Astrocyte (in vitro differentiated cells and primary cell): ENCODE measurements at regions not wholly inside any gene's neighbourhood (a gene's known extent, or its start where the extent isn't known, plus 50 kb on each side); places are given as distances from the start of the nearest gene placed in this dataset.

ENCODE experiments used
- DNase-seq: peaks from one replicate; pipeline ENCODE4 v3.0.0-alpha.2; 2010; ENCODE audit warnings: low read depth
- FAIRE-seq: peaks from 2 replicates; lab custom pipeline; 2011; peaks lifted over from hg19 to GRCh38; lab: Jason Lieb, UNC
- H2AFZ ChIP-seq: 2 replicates; pipeline ENCODE4 v1.6.0; 2012; ENCODE audit warnings: low read depth, low read length, inconsistent platforms
- H3K27ac ChIP-seq: 2 replicates; pipeline ENCODE4 v1.5.1; 2011; ENCODE audit warnings: low read depth, low read length, inconsistent platforms
- H3K27me3 ChIP-seq: 2 replicates; pipeline ENCODE4 v1.6.0; 2011; ENCODE audit warnings: low read length, inconsistent platforms; ENCODE audit not compliant: insufficient read depth
- H3K36me3 ChIP-seq: 2 replicates; pipeline ENCODE4 v1.5.1; 2011; ENCODE audit warnings: low read length, inconsistent platforms; ENCODE audit not compliant: insufficient read depth
- H3K4me1 ChIP-seq: 2 replicates; pipeline ENCODE4 v1.5.1; 2011; ENCODE audit warnings: low read length, inconsistent platforms; ENCODE audit not compliant: insufficient read depth
- H3K4me2 ChIP-seq: 2 replicates; pipeline ENCODE4 v1.6.0; 2012; ENCODE audit warnings: low read length, inconsistent platforms
- H3K4me3 ChIP-seq: 2 replicates; pipeline ENCODE4 v1.5.1; 2011; ENCODE audit warnings: low read depth, mild to moderate bottlenecking, low read length, inconsistent platforms; ENCODE audit not compliant: insufficient read depth
- H3K79me2 ChIP-seq: 2 replicates; pipeline ENCODE4 v1.6.0; 2012; ENCODE audit warnings: mild to moderate bottlenecking, low read length, inconsistent platforms; ENCODE audit not compliant: insufficient read depth
- H3K9ac ChIP-seq: 2 replicates; pipeline ENCODE4 v1.6.0; 2012; ENCODE audit warnings: mild to moderate bottlenecking, low read length, inconsistent platforms
- H3K9me3 ChIP-seq: 2 replicates; pipeline ENCODE4 v1.5.1; 2012; ENCODE audit warnings: low read depth, mild to moderate bottlenecking, low read length, inconsistent platforms; ENCODE audit not compliant: insufficient read depth
- H4K20me1 ChIP-seq: 2 replicates; pipeline ENCODE4 v1.6.0; 2012; ENCODE audit warnings: low read length, inconsistent platforms; ENCODE audit not compliant: insufficient read depth
- H3K27ac Mint-ChIP-seq: one replicate; pipeline ENCODE4 v1.8.0; 2021; ENCODE audit warnings: mild to moderate bottlenecking, mixed read lengths; ENCODE audit not compliant: unreplicated experiment
- H3K27me3 Mint-ChIP-seq: one replicate; pipeline ENCODE4 v1.8.0; 2021; ENCODE audit warnings: low read depth, mixed read lengths; ENCODE audit not compliant: unreplicated experiment
- H3K36me3 Mint-ChIP-seq: one replicate; pipeline ENCODE4 v1.8.0; 2021; ENCODE audit warnings: low read depth, mixed read lengths; ENCODE audit not compliant: unreplicated experiment
- H3K4me1 Mint-ChIP-seq: one replicate; pipeline ENCODE4 v1.8.0; 2021; ENCODE audit warnings: low read depth, mixed read lengths; ENCODE audit not compliant: unreplicated experiment
- H3K4me3 Mint-ChIP-seq: one replicate; pipeline ENCODE4 v1.8.0; 2021; ENCODE audit warnings: mild to moderate bottlenecking, moderate library complexity, mixed read lengths; ENCODE audit not compliant: unreplicated experiment
- H3K9me3 Mint-ChIP-seq: one replicate; pipeline ENCODE4 v1.8.0; 2021; ENCODE audit warnings: mild to moderate bottlenecking, mixed read lengths; ENCODE audit not compliant: unreplicated experiment
- CTCF ChIP-seq: IDR thresholded peaks from 2 replicates; pipeline ENCODE4 v1.5.1; 2011; ENCODE audit warnings: low read depth, mild to moderate bottlenecking, inconsistent platforms, low read length, moderate library complexity; ENCODE audit not compliant: insufficient read depth
- EZH2 ChIP-seq: IDR thresholded peaks from 2 replicates; pipeline ENCODE4 v1.6.1; 2012; ENCODE audit warnings: mild to moderate bottlenecking, low read length, inconsistent platforms; ENCODE audit not compliant: insufficient read depth

DNA sequence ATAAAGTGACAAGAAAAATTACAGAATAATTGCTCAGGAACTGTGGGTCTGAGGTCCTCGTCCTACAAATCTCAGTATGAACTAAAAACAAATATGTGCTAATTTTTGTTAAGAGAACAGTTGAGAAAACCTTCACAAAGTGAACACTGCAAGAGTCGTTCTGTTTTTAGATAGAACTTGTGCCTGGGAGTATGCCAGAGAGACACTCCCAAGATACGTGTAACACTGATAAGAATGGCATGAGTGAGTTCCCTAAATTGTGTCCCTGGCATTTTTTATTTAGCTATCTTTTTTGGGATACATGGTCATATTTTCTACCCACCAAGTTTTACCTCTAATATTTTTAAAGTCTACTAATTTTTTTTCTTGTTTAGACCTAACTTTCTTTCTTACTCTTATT, 860.0 kb upstream of the NR2F2 start:
- Histone ChIP-seq H3K9ac (no peak overlapping the region), H3K4me3 (no peak overlapping the region), H3K27me3 (no peaks in the 10 kb centered on the region), H3K9me3 (no peaks in the 10 kb centered on the region), H3K4me1 (no peaks in the 10 kb centered on the region), H3K4me2 (no peak overlapping the region), H3K27ac (no peak overlapping the region), H4K20me1 (no peaks in the 10 kb centered on the region), H2AFZ (no peak overlapping the region), H3K79me2 (no peaks in the 10 kb centered on the region), H3K36me3 (no peaks in the 10 kb centered on the region)
- H3K36me3 Mint-ChIP-seq = no peaks in the 10 kb centered on the region
- H3K27me3 Mint-ChIP-seq = peaks cover 2% of the 10 kb centered on the region
- no peaks in the 10 kb centered on the region for H3K9me3 Mint-ChIP-seq
- FAIRE-seq (no peak), DNase-seq (no peak)
- H3K4me3 Mint-ChIP-seq = no peak overlapping the region
- no peaks in the 10 kb centered on the region for H3K4me1 Mint-ChIP-seq
- TF ChIP-seq EZH2 (no peak), CTCF (no peak)
- no peak overlapping the region for H3K27ac Mint-ChIP-seq

DNA sequence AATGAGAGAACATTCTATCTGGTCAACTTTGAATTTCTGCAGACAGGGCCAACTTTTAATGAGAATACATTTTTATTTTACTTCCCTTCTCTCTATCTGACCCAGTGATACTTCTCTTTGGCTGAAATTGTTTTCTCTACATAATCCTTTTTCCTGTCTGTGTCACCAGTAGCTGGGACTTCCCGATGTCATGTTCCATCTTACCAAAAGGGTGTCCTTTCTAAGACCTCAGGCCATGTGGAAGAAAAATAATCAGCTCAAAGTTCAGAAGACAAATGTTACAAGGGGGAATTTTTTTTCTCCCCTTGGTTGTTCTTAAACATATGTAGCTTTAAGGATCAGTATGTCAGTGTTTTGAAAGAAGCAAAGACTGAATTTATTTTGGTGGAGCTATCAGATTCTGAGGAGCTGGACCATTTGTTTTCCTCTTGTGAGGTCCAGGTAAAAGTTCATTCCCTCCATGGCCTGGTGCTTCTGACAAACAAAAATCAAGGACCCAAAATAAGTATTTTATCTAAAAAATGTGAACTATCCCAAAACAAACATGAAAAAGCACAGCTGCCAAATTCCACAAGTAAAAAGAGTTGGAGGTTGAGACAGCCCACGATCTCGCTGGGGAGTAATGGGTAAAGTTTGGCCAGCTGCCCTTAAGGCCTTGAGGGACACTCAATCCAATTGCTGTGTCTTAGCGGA, 859.4 kb upstream of the NR2F2 start:
- Histone ChIP-seq H4K20me1 (no peaks in the 10 kb centered on the region), H3K4me3 (no peak overlapping the region), H3K27me3 (no peaks in the 10 kb centered on the region), H3K4me2 (no peak overlapping the region), H3K36me3 (no peaks in the 10 kb centered on the region), H2AFZ (no peak overlapping the region), H3K4me1 (no peaks in the 10 kb centered on the region), H3K9ac (no peak overlapping the region), H3K27ac (no peak overlapping the region), H3K79me2 (no peaks in the 10 kb centered on the region), H3K9me3 (no peaks in the 10 kb centered on the region)
- no peaks in the 10 kb centered on the region for H3K9me3 Mint-ChIP-seq
- H3K27ac Mint-ChIP-seq = no peak overlapping the region
- no peaks in the 10 kb centered on the region for H3K36me3 Mint-ChIP-seq
- no peak for FAIRE-seq
- TF ChIP-seq CTCF = no peak
- TF ChIP-seq EZH2 = no peak
- DNase-seq = peak; percentile 31
- no peaks in the 10 kb centered on the region for H3K4me1 Mint-ChIP-seq
- H3K27me3 Mint-ChIP-seq = peaks cover 2% of the 10 kb centered on the region
- H3K4me3 Mint-ChIP-seq = no peak overlapping the region

DNA sequence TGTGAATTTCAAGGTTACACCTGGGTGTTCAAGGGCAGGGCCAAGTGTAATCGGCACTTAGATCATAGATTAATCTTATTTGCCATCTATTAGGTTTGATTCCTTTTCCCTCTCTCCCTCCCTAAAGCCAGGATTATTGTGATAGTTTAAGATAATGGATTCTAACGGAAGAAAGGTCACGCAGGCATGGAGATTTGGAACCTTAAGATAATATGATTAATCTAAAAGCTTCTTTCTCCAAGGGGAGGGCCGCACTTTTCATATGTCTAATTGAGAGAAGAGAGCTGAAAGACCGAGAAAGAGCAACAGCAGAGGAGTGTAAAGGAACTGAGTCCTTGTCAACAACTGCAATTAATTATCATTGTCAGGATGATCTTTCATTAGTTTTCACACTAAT, 858.8 kb upstream of the NR2F2 start:
- no peaks in the 10 kb centered on the region for H4K20me1 ChIP-seq
- H3K9me3 Mint-ChIP-seq = no peaks in the 10 kb centered on the region
- no peaks in the 10 kb centered on the region for H3K4me1 Mint-ChIP-seq
- H3K9ac ChIP-seq = no peak overlapping the region
- no peak overlapping the region for H3K4me3 ChIP-seq
- H3K27me3 ChIP-seq = no peaks in the 10 kb centered on the region
- H3K36me3 Mint-ChIP-seq = no peaks in the 10 kb centered on the region
- no peak overlapping the region for H3K27ac Mint-ChIP-seq
- H3K36me3 ChIP-seq = no peaks in the 10 kb centered on the region
- FAIRE-seq (no peak), DNase-seq (no peak)
- TF ChIP-seq CTCF (no peak), EZH2 (no peak)
- no peak overlapping the region for H3K27ac ChIP-seq
- no peak overlapping the region for H2AFZ ChIP-seq
- H3K9me3 ChIP-seq = no peaks in the 10 kb centered on the region
- H3K4me3 Mint-ChIP-seq = no peak overlapping the region
- H3K4me2 ChIP-seq = no peak overlapping the region
- H3K79me2 ChIP-seq = no peaks in the 10 kb centered on the region
- no peaks in the 10 kb centered on the region for H3K4me1 ChIP-seq
- H3K27me3 Mint-ChIP-seq = peaks cover 2% of the 10 kb centered on the region
